ENCODE measurements at regions not wholly inside any gene's neighbourhood (a gene's known extent, or its start where the extent isn't known, plus 50 kb on each side); places are given as distances from the start of the nearest gene placed in this dataset.

GRCh38 chr5:142475102-142475513, 150.3 kb upstream of the SPRY4 start:
- no peak for DNase-seq (ENCODE audit: low spot score)

- no peak for DNase-seq (ENCODE audit: low spot score)
Measured at GRCh38 chr5:142474431-142475094, 149.7 kb upstream of the SPRY4 start.

- no peak for DNase-seq (ENCODE audit: low spot score)
Measured at GRCh38 chr5:142473038-142473437, 148.2 kb upstream of the SPRY4 start.

- no peak for DNase-seq (ENCODE audit: low spot score)
Measured at GRCh38 chr5:142472306-142472951, 147.6 kb upstream of the SPRY4 start.

- no peak for DNase-seq (ENCODE audit: low spot score)
Measured at GRCh38 chr5:142466195-142466971, 141.6 kb upstream of the SPRY4 start.

GRCh38 chr5:142465476-142465875, 140.7 kb upstream of the SPRY4 start:
- no peak for DNase-seq (ENCODE audit: low spot score)

GRCh38 chr5:142463904-142464303, 139.1 kb upstream of the SPRY4 start:
- no peak for DNase-seq (ENCODE audit: low spot score)

- no peak for DNase-seq (ENCODE audit: low spot score)
Measured at GRCh38 chr5:142461028-142461590, 136.3 kb upstream of the SPRY4 start.

GRCh38 chr5:142459209-142459608, 134.4 kb upstream of the SPRY4 start:
- no peak for DNase-seq (ENCODE audit: low spot score)

- no peak for DNase-seq (ENCODE audit: low spot score)
Measured at GRCh38 chr5:142455856-142456255, 131.0 kb upstream of the SPRY4 start.

- no peak for DNase-seq (ENCODE audit: low spot score)
Measured at GRCh38 chr5:142453932-142454331, 129.1 kb upstream of the SPRY4 start.

GRCh38 chr5:142450419-142450818, 125.6 kb upstream of the SPRY4 start:
- DNase-seq (ENCODE audit: low spot score) = no peak

GRCh38 chr5:142447887-142448286, 123.1 kb upstream of the SPRY4 start:
- no peak for DNase-seq (ENCODE audit: low spot score)

- DNase-seq (ENCODE audit: low spot score) = no peak
Measured at GRCh38 chr5:142446960-142447279, 122.1 kb upstream of the SPRY4 start.

GRCh38 chr5:142446131-142446959, 121.5 kb upstream of the SPRY4 start:
- DNase-seq (ENCODE audit: low spot score) = no peak

- no peak for DNase-seq (ENCODE audit: low spot score)
Measured at GRCh38 chr5:142445266-142445665, 120.4 kb upstream of the SPRY4 start.

- no peak for DNase-seq (ENCODE audit: low spot score)
Measured at GRCh38 chr5:142441616-142442015, 116.8 kb upstream of the SPRY4 start.

GRCh38 chr5:142439207-142439860, 114.5 kb upstream of the SPRY4 start:
- no peak for DNase-seq (ENCODE audit: low spot score)

- DNase-seq (ENCODE audit: low spot score) = no peak
Measured at GRCh38 chr5:142438573-142438972, 113.8 kb upstream of the SPRY4 start.

- DNase-seq (ENCODE audit: low spot score) = no peak
Measured at GRCh38 chr5:142437563-142437962, 112.7 kb upstream of the SPRY4 start.

GRCh38 chr5:142435410-142436115, 110.7 kb upstream of the SPRY4 start:
- DNase-seq (ENCODE audit: low spot score) = no peak

Data from mucosa of gallbladder (tissue), 1 donor.